22Rv1 (cell line): ENCODE measurements at regions not wholly inside any gene's neighbourhood (a gene's known extent, or its start where the extent isn't known, plus 50 kb on each side); places are given as distances from the start of the nearest gene placed in this dataset.

ENCODE experiments used
- H3K27ac ChIP-seq: fragments of 450-650 bp; 2 replicates; pipeline ENCODE4 v1.5.1; 2017
- ZFX ChIP-seq: fragments of 450-650 bp; IDR thresholded peaks from 2 replicates; pipeline ENCODE4 v1.6.1; 2017; ENCODE audit warnings: antibody characterized with exemption, borderline replicate concordance
- TF ChIP-seq, protein P1 (sequence below): fragments of 450-650 bp; IDR thresholded peaks from 2 replicates; pipeline ENCODE4 v1.5.1; 2017; ENCODE audit warnings: mild to moderate bottlenecking

DNA sequence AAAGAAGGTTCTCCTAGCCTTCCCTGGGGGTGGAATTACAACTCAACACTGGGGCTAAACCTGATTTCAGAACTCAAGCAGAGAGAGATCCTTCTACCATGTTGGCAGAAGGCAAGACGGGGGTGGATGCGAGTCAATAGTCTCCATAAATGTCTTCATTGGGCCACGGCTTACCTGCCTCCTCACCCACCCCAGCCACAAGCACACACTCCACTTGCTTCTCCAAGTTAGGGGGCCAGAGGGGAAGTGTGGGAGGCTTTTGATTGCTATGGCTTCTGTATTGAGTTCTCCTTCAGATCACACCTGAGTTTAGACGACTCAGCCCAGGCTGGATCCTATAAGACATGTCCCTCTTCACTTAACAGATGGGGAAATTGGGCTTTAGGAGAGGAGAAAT is 178.9 kb downstream of the UACA start:
- TF ChIP-seq, protein P1, sequence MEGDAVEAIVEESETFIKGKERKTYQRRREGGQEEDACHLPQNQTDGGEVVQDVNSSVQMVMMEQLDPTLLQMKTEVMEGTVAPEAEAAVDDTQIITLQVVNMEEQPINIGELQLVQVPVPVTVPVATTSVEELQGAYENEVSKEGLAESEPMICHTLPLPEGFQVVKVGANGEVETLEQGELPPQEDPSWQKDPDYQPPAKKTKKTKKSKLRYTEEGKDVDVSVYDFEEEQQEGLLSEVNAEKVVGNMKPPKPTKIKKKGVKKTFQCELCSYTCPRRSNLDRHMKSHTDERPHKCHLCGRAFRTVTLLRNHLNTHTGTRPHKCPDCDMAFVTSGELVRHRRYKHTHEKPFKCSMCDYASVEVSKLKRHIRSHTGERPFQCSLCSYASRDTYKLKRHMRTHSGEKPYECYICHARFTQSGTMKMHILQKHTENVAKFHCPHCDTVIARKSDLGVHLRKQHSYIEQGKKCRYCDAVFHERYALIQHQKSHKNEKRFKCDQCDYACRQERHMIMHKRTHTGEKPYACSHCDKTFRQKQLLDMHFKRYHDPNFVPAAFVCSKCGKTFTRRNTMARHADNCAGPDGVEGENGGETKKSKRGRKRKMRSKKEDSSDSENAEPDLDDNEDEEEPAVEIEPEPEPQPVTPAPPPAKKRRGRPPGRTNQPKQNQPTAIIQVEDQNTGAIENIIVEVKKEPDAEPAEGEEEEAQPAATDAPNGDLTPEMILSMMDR, result no peak
- H3K27ac ChIP-seq, result no peak overlapping the region

- TF ChIP-seq ZFX, result no peak
- TF ChIP-seq, protein P1, result no peak
- H3K27ac ChIP-seq, result no peak overlapping the region
Measured at GRCh38 chr15:70583006-70583405, 180.4 kb downstream of the UACA start.

- TF ChIP-seq, protein P1, result no peak
- no peak for TF ChIP-seq ZFX
Measured at GRCh38 chr15:70582143-70582945, 181.0 kb downstream of the UACA start.

GRCh38 chr15:70580958-70581357 is 182.4 kb downstream of the UACA start:
- TF ChIP-seq, protein P1, result no peak
- no peak for TF ChIP-seq ZFX

More at GRCh38 chr15:70582143-70582945, 181.0 kb downstream of the UACA start:
- H3K27ac ChIP-seq, result no peak overlapping the region

GRCh38 chr15:70580286-70580685 is 183.1 kb downstream of the UACA start:
- TF ChIP-seq, protein P1, result no peak
- no peak for TF ChIP-seq ZFX
- H3K27ac ChIP-seq, result no peak overlapping the region

More at GRCh38 chr15:70580958-70581357, 182.4 kb downstream of the UACA start:
- no peak overlapping the region for H3K27ac ChIP-seq

GRCh38 chr15:70579766-70580165 is 183.6 kb downstream of the UACA start:
- TF ChIP-seq, protein P1, result no peak
- TF ChIP-seq ZFX, result no peak
- H3K27ac ChIP-seq, result no peak overlapping the region

DNA sequence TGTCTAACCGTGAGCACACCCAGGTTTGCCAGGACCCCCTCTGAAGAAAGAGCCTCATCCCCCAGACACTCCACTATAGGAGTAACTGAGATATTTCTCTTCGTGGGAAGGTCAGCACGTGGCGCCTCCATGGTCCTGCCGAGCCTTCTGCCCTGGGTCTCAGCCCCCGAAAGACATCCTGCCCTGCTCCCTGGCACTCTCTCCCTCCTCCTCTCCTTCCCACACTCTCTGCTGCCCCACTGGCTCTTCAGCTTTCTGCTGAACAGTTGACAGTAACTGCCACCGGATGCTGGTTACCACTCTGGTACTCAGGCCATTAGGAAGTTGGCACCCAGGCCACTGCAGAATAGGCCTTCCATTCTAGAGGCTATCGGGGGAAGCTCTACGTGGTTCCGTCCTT is 185.2 kb downstream of the UACA start:
- TF ChIP-seq, protein P1, result no peak
- no peak for TF ChIP-seq ZFX
- no peak overlapping the region for H3K27ac ChIP-seq
